Keratinocyte (primary cell): ENCODE measurements at regions not wholly inside any gene's neighbourhood (a gene's known extent, or its start where the extent isn't known, plus 50 kb on each side); places are given as distances from the start of the nearest gene placed in this dataset.

ENCODE experiments used
- CTCF ChIP-seq, 3 experiments: IDR thresholded peaks in 1 of 3; conservative IDR thresholded peaks in 1 of 3; optimal IDR thresholded peaks in 1 of 3; 2 replicates in 2 of 3; 3 replicates in 1 of 3; pipeline versions ENCODE3 to v1.5.1; 2011; ENCODE audit warnings: low read length in 3 of 3, mild to moderate bottlenecking in 3 of 3, moderate library complexity in 2 of 3, control low read depth in 1 of 3, inconsistent platforms in 1 of 3; ENCODE audit not compliant: insufficient read depth in 2 of 3; ENCODE audit errors: extremely low read depth in 1 of 3
- EZH2 ChIP-seq: IDR thresholded peaks from one replicate; pipeline ENCODE4 v1.6.1; 2012; ENCODE audit warnings: inconsistent platforms, mild to moderate bottlenecking, low read length, moderate library complexity

DNA sequence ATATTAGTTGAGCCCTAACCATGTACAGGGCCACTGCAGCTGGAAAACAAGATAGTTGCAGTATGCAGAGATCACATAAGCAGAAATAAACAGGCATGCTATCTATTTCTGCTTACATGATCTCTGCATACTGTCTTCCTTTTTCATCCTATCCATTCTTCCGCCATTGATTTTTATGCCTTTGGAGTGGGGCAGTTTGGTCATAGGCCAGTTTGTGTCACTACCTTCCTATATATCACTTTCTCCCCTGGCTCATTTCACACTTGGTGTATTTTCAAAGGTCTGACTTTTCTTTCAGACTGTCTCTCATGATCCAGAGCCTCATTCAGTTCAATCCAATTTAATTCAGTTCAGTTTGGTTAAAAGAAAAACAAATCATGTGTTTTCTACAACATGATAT, 829.6 kb downstream of the KCNA4 start:
- TF ChIP-seq CTCF (optimal IDR thresholded peaks at IDR 0.05 in 1 of 3, IDR thresholded peaks at IDR 0.05 in 1 of 3, conservative IDR thresholded peaks at IDR 0.05 in 1 of 3; ENCODE audit: extremely low read depth in 1 of 3, insufficient read depth in 2 of 3, low read length in 3 of 3), result no peak
- no peak for TF ChIP-seq EZH2
